CD4-positive, CD25-positive, alpha-beta regulatory T cell (primary cell): ENCODE measurements at regions not wholly inside any gene's neighbourhood (a gene's known extent, or its start where the extent isn't known, plus 50 kb on each side); places are given as distances from the start of the nearest gene placed in this dataset.
"Not testable (repeated sequence)": the region's sequence is repeated elsewhere in the genome, so short reads cannot be mapped to it uniquely, and the experiment has no call there.

Source experiments
- ATAC-seq, 2 donors: fragments of 150-1000 bp; cut with Tn5 transposase; one replicate each; pipeline ENCODE4 v1.10.0; 2021; ENCODE audit warnings: low read depth in 2 of 2, moderate number of reproducible peaks in 2 of 2, moderate library complexity in 1 of 2
- DNase-seq, 3 donors: peaks; one replicate each; pipeline versions ENCODE4 v3.0.0 to v3.0.0-alpha.2; 2012 to 2022; ENCODE audit warnings: mixed read lengths in 1 of 3
- H3K27ac ChIP-seq: one replicate; pipeline ENCODE4 v1.7.0; 2013; ENCODE audit warnings: mild to moderate bottlenecking, low read length; ENCODE audit not compliant: insufficient read depth, poor library complexity, severe bottlenecking
- H3K27me3 ChIP-seq: one replicate; pipeline ENCODE4 v1.7.0; 2013; ENCODE audit warnings: low read length; ENCODE audit not compliant: control insufficient read depth, insufficient read depth
- H3K36me3 ChIP-seq: one replicate; pipeline ENCODE4 v1.7.0; 2013; ENCODE audit warnings: mild to moderate bottlenecking, low read length, moderate library complexity; ENCODE audit not compliant: control insufficient read depth, insufficient read depth
- H3K4me1 ChIP-seq: 2 replicates; pipeline ENCODE4 v1.7.0; 2013; ENCODE audit warnings: mild to moderate bottlenecking, low read length; ENCODE audit not compliant: insufficient read depth, control insufficient read depth, poor library complexity, severe bottlenecking
- H3K4me3 ChIP-seq: one replicate; pipeline ENCODE4 v1.7.0; 2013; ENCODE audit warnings: low read depth, mild to moderate bottlenecking, low read length, moderate library complexity
- H3K9me3 ChIP-seq, 2 experiments: 1 replicate in 1 of 2; 2 replicates in 1 of 2; pipeline ENCODE4 v1.7.0; 2013; ENCODE audit warnings: low read length in 2 of 2, mild to moderate bottlenecking in 1 of 2, moderate library complexity in 1 of 2; ENCODE audit not compliant: control insufficient read depth in 2 of 2
- H3K27ac Mint-ChIP-seq, 3 donors: one replicate each; pipeline ENCODE4 v1.8.0; 2020 to 2022; ENCODE audit warnings: mild to moderate bottlenecking in 3 of 3, mixed read lengths in 3 of 3, moderate library complexity in 2 of 3
- H3K27me3 Mint-ChIP-seq: one replicate; pipeline ENCODE4 v1.8.0; 2022; ENCODE audit warnings: mild to moderate bottlenecking, mixed read lengths
- H3K36me3 Mint-ChIP-seq: one replicate; pipeline ENCODE4 v1.8.0; 2020; ENCODE audit warnings: mixed read lengths
- H3K4me1 Mint-ChIP-seq, 4 donors: one replicate each; pipeline ENCODE4 v1.8.0; 2020 to 2022; ENCODE audit warnings: mixed read lengths in 4 of 4, mild to moderate bottlenecking in 1 of 4
- H3K4me3 Mint-ChIP-seq, 4 donors: one replicate each; pipeline ENCODE4 v1.8.0; 2020 to 2022; ENCODE audit warnings: mild to moderate bottlenecking in 4 of 4, mixed read lengths in 4 of 4, moderate library complexity in 3 of 4
- H3K9me3 Mint-ChIP-seq, 7 donors: one replicate each; pipeline ENCODE4 v1.8.0; 2020 to 2022; ENCODE audit warnings: mixed read lengths in 7 of 7, mild to moderate bottlenecking in 3 of 7, moderate library complexity in 2 of 7

DNA sequence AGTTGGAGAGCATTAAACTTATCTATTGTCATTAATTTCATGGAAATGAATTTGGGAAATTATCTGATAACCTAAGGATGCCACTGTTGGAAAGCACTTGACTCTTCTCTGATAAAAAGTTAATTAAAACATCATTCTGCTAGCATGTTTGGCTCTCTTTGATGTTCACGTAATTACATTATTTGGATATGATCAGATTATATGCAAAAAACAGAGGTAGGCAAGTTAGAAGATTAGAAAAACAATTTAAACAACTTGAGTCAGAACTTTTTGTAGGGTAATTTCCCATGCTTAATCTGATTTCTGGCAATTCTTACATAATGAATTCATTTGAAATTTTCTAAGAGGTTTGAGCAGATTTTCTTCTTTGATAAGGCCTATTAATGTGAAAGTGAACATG is 882.9 kb downstream of the TRAM1L1 start:
- no peaks in the 10 kb centered on the region for H3K36me3 Mint-ChIP-seq
- H3K27ac ChIP-seq: no peak overlapping the region
- no peak overlapping the region for H3K4me3 Mint-ChIP-seq
- ATAC-seq: no peak
- H3K27me3 Mint-ChIP-seq: no peaks in the 10 kb centered on the region
- no peaks in the 10 kb centered on the region for H3K4me1 ChIP-seq
- no peaks in the 10 kb centered on the region for H3K27me3 ChIP-seq
- no peak overlapping the region for H3K27ac Mint-ChIP-seq
- H3K9me3 Mint-ChIP-seq: peaks cover 0 to 6% (median 3%) of the 10 kb centered on the region in 7 donors
- no peaks in the 10 kb centered on the region for H3K9me3 ChIP-seq
- no peaks in the 10 kb centered on the region for H3K36me3 ChIP-seq
- H3K4me3 ChIP-seq: no peak overlapping the region
- H3K4me1 Mint-ChIP-seq: no peaks in the 10 kb centered on the region
- DNase-seq: no peak

DNA sequence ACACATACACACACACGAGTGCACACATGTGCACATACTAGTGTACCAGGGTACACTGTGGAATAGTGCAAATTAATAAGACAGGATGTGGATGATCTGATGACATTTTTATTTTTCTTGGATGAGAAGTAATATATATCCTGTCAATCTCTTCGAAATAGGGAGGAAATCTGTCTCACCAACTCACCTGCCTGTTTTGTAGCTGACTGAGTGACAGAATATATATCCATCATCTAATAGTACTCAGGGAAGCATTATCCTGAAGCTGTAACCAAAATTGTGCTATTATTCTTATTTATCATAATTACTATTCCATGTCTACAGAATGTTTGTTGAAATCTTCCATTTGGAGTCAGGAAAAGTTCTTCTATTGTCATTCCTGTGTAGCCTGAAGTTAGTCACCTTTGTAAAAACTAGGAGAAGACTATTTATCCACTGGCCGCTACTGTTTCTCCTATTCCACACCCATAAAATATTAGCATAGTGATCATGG is 888.0 kb downstream of the TRAM1L1 start:
- Histone ChIP-seq H3K27ac (no peak overlapping the region), H3K4me3 (no peak overlapping the region), H3K27me3 (no peaks in the 10 kb centered on the region), H3K9me3 (no peaks in the 10 kb centered on the region), H3K36me3 (no peaks in the 10 kb centered on the region), H3K4me1 (no peaks in the 10 kb centered on the region)
- no peaks in the 10 kb centered on the region for H3K27me3 Mint-ChIP-seq
- no peak overlapping the region for H3K27ac Mint-ChIP-seq
- peaks cover 0 to 3% (median 2%) of the 10 kb centered on the region in 7 donors for H3K9me3 Mint-ChIP-seq
- DNase-seq (no peak), ATAC-seq (no peak)
- no peaks in the 10 kb centered on the region for H3K36me3 Mint-ChIP-seq
- H3K4me1 Mint-ChIP-seq: no peaks in the 10 kb centered on the region
- H3K4me3 Mint-ChIP-seq: no peak overlapping the region

DNA sequence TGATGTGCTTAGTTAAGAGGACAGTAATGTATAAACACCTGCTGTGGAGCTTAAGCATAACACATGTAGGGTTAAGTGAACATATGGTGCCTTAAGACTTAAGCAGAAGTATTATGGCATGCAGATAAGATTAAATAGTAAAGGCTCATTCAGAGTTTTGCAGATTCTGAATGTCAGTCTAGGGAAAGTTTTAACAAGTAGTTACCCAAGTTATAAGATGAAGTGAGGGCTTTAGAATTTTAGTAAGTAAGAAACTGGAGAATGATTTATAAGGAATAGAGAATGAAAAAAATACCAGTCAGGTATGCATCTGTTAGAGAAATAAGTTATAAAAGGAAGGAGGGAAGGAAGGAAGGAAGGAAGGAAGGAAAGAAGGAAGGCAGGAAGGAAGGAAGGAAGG is 902.1 kb downstream of the TRAM1L1 start:
- no peaks in the 10 kb centered on the region for H3K36me3 Mint-ChIP-seq
- no peak for DNase-seq
- no peaks in the 10 kb centered on the region for H3K27me3 Mint-ChIP-seq
- no peak overlapping the region for H3K4me3 ChIP-seq
- no peak overlapping the region for H3K4me3 Mint-ChIP-seq
- no peaks in the 10 kb centered on the region for H3K4me1 Mint-ChIP-seq
- no peak for ATAC-seq
- H3K27me3 ChIP-seq: no peaks in the 10 kb centered on the region
- H3K27ac Mint-ChIP-seq: no peak overlapping the region
- H3K4me1 ChIP-seq: no peaks in the 10 kb centered on the region
- H3K9me3 ChIP-seq: no peaks in the 10 kb centered on the region
- peaks cover 0 to 9% (median 3%) of the 10 kb centered on the region in 7 donors for H3K9me3 Mint-ChIP-seq
- no peaks in the 10 kb centered on the region for H3K36me3 ChIP-seq
- H3K27ac ChIP-seq: no peak overlapping the region

DNA sequence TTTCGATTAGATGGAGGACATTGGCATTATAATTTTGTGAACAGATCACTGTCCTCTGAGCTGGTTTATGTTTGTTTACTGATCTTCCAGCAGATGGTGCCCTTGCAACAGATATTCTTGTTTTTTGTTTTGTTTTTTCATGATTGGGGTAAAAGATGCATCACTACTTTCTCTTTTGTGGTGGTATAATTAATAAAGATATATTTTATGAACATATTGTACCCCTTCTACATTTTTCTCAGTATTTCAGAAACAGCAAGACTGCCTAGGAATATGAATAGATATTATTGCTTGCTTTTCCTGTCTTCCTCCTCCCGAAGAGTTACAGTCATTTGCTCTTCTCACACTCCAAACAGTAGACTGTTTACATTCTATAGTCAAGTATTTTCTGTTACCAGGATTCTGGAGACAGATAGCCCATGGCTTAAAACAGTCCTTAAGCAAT is 905.2 kb downstream of the TRAM1L1 start:
- Mint-ChIP-seq H3K4me3 (no peak overlapping the region), H3K9me3 (peaks cover 0 to 9% (median 0%) of the 10 kb centered on the region in 7 donors), H3K27me3 (no peaks in the 10 kb centered on the region), H3K4me1 (no peaks in the 10 kb centered on the region), H3K27ac (no peak overlapping the region), H3K36me3 (no peaks in the 10 kb centered on the region)
- ATAC-seq (no peak), DNase-seq (no peak)
- Histone ChIP-seq H3K27ac (no peak overlapping the region), H3K4me3 (no peak overlapping the region), H3K27me3 (no peaks in the 10 kb centered on the region), H3K4me1 (no peaks in the 10 kb centered on the region), H3K36me3 (no peaks in the 10 kb centered on the region), H3K9me3 (no peaks in the 10 kb centered on the region)

DNA sequence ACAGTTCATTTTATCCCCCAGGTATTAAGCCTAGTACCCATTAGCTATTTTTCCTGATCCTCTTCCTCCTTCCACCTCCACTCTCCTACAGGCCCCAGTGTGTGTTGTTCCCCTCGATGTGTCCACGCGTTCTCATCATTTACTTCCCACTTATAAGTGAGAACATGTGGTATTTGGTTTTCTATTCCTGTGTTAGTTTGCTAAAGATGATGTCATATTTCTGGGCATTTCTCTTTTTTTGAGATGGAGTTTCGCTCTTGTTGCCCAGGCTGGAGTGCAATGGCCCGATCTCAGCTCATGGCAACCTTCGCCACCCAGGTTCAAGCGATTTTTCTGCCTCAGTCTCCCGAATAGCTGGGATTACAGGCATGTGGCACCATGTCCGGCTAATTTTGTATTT is 934.0 kb downstream of the TRAM1L1 start:
- H3K4me1 Mint-ChIP-seq, ATAC-seq, H3K27ac ChIP-seq, H3K27me3 Mint-ChIP-seq, H3K36me3 Mint-ChIP-seq, H3K27me3 ChIP-seq, H3K36me3 ChIP-seq, H3K4me3 Mint-ChIP-seq, DNase-seq, H3K27ac Mint-ChIP-seq, H3K4me1 ChIP-seq, H3K4me3 ChIP-seq, H3K9me3 ChIP-seq: not testable (repeated sequence)
- H3K9me3 Mint-ChIP-seq: peaks cover 2 to 13% (median 8%) of the 10 kb centered on the region in 7 donors

DNA sequence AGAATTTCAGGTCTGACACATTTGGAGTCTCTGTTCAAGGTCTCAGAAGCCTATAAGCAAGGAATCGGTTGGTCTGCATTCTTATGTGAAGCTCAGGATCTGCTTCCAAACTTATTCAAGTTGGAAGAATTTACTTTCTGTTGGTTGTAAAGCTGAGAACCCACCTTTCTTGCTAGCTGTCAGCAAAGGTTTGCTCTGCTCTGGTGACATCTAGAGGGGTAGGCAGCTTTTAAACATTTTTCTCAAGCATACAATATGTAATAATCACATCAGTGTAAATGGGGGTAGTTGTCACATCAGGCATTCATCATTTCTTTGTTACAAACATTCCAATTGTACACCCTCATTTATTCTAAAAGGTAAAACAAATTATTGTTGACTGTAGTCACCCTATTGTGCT is 935.2 kb downstream of the TRAM1L1 start:
- Histone ChIP-seq H3K9me3 (no peaks in the 10 kb centered on the region), H3K27ac (no peak overlapping the region), H3K4me1 (no peaks in the 10 kb centered on the region), H3K36me3 (no peaks in the 10 kb centered on the region), H3K27me3 (no peaks in the 10 kb centered on the region), H3K4me3 (no peak overlapping the region)
- no peak for ATAC-seq
- Mint-ChIP-seq H3K4me3 (no peak overlapping the region), H3K36me3 (no peaks in the 10 kb centered on the region), H3K27me3 (no peaks in the 10 kb centered on the region), H3K27ac (no peak overlapping the region), H3K9me3 (peaks cover 0 to 13% (median 5%) of the 10 kb centered on the region in 7 donors), H3K4me1 (no peaks in the 10 kb centered on the region)
- no peak for DNase-seq

DNA sequence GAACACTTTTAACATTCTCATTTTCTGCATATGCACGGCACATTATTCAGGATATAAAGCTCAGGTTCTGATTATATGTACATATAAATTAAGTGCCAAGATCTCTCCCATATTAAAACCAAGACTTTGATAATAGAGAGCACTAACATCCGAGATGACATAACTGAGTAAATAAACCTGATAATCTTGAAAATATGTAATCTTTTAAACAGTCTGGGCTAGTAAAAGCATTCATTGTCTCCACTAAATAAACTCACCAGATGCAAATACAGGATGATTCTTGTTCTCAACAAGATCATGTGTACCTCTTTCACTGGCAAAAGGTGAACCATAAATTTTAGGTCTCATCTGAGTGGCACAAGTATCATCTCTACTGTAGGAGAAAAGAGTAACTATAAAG is 942.2 kb downstream of the TRAM1L1 start:
- Histone ChIP-seq H3K27me3 (no peaks in the 10 kb centered on the region), H3K36me3 (no peaks in the 10 kb centered on the region), H3K9me3 (no peaks in the 10 kb centered on the region), H3K4me1 (no peaks in the 10 kb centered on the region), H3K27ac (no peak overlapping the region), H3K4me3 (no peak overlapping the region)
- Mint-ChIP-seq H3K9me3 (peaks cover 0 to 18% (median 6%) of the 10 kb centered on the region in 7 donors), H3K27ac (no peak overlapping the region), H3K27me3 (no peaks in the 10 kb centered on the region), H3K4me3 (no peak overlapping the region), H3K36me3 (no peaks in the 10 kb centered on the region), H3K4me1 (no peaks in the 10 kb centered on the region)
- no peak for ATAC-seq
- no peak for DNase-seq

DNA sequence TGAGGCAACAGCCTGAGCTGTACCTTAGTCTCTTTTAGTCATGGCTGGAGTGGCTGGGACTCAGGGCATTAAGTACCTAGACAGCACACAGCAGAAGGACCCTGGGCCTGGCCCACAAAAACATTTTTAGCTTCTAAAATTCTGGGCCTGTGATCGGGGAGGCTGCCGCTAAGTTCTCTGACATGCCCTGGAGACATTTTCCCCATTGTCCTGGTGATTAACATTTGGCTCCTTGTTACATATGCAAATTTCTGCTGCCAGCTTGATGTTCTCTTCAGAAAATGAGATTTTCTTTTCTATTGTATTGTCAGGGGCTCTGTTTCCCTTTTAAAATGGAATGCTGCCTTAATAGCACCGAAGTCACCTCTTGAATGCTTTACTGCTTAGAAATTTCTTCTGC is 952.4 kb downstream of the TRAM1L1 start:
- Histone ChIP-seq H3K27ac (no peak overlapping the region), H3K4me3 (no peak overlapping the region), H3K4me1 (no peaks in the 10 kb centered on the region), H3K9me3 (peaks cover 0 to under 1% of the 10 kb centered on the region in 2 experiments), H3K36me3 (no peaks in the 10 kb centered on the region), H3K27me3 (no peaks in the 10 kb centered on the region)
- H3K36me3 Mint-ChIP-seq: no peaks in the 10 kb centered on the region
- ATAC-seq (no peak), DNase-seq (no peak)
- no peak overlapping the region for H3K27ac Mint-ChIP-seq
- H3K9me3 Mint-ChIP-seq: peaks cover 0 to 9% (median 5%) of the 10 kb centered on the region in 7 donors
- H3K4me3 Mint-ChIP-seq: no peak overlapping the region
- no peaks in the 10 kb centered on the region for H3K27me3 Mint-ChIP-seq
- no peaks in the 10 kb centered on the region for H3K4me1 Mint-ChIP-seq
